ENCODE measurements at regions not wholly inside any gene's neighbourhood (a gene's known extent, or its start where the extent isn't known, plus 50 kb on each side); places are given as distances from the start of the nearest gene placed in this dataset.
"Not testable (repeated sequence)": the region's sequence is repeated elsewhere in the genome, so short reads cannot be mapped to it uniquely, and the experiment has no call there.

DNA sequence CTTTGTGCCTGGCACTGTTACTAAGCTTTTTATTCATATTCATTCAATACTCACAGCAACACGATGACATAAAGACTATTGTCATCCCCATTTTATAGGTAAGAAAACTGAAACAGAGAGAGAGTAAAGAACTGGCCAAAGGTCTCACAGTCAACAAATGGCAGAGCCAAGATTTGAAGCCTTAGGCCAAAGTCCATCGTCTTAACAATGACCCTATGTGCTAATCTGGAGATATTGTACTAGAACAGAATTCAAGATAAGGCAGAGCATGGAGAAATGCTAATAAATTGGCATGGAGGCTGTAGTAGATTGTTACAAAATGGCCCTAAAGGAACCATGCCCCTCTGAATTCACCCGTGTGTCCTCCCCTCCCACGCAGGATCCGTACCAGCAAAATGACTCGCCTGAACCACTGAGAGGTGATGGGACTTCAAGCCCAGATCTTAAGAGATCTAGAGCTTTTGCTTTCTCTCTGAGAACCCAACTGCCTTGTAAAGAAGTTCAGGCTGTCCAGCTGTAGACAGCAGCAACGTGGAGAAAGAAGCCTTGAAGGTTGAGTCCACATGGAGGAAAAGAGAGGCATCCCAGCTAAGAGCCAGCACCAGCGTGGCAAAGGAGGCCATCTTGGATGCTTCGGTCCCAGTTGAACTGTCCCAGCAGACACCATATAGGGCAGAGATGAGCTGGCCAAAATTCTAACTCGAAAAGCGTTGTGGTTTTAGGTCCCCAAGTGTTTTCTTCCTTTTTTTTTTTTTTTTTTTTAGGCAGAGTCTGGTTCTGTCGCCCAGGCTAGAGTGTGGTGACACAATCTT is 52.8 kb upstream of the RBM47 start:
- TF ChIP-seq GRHL2 (CRISPR knock-in tag; IDR thresholded peaks at IDR 0.05; ENCODE audit: insufficient replicate concordance, severe bottlenecking): no peak
- TF ChIP-seq, protein P1, sequence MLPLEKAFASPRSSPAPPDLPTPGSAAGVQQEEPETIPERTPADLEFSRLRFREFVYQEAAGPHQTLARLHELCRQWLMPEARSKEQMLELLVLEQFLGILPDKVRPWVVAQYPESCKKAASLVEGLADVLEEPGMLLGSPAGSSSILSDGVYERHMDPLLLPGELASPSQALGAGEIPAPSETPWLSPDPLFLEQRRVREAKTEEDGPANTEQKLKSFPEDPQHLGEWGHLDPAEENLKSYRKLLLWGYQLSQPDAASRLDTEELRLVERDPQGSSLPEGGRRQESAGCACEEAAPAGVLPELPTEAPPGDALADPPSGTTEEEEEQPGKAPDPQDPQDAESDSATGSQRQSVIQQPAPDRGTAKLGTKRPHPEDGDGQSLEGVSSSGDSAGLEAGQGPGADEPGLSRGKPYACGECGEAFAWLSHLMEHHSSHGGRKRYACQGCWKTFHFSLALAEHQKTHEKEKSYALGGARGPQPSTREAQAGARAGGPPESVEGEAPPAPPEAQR (CRISPR knock-in tag; IDR thresholded peaks at IDR 0.05): no peak
- TF ChIP-seq NR2C2 (CRISPR knock-in tag; IDR thresholded peaks at IDR 0.05): no peak
- TF ChIP-seq, protein P2, sequence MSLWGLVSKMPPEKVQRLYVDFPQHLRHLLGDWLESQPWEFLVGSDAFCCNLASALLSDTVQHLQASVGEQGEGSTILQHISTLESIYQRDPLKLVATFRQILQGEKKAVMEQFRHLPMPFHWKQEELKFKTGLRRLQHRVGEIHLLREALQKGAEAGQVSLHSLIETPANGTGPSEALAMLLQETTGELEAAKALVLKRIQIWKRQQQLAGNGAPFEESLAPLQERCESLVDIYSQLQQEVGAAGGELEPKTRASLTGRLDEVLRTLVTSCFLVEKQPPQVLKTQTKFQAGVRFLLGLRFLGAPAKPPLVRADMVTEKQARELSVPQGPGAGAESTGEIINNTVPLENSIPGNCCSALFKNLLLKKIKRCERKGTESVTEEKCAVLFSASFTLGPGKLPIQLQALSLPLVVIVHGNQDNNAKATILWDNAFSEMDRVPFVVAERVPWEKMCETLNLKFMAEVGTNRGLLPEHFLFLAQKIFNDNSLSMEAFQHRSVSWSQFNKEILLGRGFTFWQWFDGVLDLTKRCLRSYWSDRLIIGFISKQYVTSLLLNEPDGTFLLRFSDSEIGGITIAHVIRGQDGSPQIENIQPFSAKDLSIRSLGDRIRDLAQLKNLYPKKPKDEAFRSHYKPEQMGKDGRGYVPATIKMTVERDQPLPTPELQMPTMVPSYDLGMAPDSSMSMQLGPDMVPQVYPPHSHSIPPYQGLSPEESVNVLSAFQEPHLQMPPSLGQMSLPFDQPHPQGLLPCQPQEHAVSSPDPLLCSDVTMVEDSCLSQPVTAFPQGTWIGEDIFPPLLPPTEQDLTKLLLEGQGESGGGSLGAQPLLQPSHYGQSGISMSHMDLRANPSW (CRISPR knock-in tag; conservative IDR thresholded peaks at IDR 0.05; ENCODE audit: low read depth): no peak
- TF ChIP-seq, protein P3, sequence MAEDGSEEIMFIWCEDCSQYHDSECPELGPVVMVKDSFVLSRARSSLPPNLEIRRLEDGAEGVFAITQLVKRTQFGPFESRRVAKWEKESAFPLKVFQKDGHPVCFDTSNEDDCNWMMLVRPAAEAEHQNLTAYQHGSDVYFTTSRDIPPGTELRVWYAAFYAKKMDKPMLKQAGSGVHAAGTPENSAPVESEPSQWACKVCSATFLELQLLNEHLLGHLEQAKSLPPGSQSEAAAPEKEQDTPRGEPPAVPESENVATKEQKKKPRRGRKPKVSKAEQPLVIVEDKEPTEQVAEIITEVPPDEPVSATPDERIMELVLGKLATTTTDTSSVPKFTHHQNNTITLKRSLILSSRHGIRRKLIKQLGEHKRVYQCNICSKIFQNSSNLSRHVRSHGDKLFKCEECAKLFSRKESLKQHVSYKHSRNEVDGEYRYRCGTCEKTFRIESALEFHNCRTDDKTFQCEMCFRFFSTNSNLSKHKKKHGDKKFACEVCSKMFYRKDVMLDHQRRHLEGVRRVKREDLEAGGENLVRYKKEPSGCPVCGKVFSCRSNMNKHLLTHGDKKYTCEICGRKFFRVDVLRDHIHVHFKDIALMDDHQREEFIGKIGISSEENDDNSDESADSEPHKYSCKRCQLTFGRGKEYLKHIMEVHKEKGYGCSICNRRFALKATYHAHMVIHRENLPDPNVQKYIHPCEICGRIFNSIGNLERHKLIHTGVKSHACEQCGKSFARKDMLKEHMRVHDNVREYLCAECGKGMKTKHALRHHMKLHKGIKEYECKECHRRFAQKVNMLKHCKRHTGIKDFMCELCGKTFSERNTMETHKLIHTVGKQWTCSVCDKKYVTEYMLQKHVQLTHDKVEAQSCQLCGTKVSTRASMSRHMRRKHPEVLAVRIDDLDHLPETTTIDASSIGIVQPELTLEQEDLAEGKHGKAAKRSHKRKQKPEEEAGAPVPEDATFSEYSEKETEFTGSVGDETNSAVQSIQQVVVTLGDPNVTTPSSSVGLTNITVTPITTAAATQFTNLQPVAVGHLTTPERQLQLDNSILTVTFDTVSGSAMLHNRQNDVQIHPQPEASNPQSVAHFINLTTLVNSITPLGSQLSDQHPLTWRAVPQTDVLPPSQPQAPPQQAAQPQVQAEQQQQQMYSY (CRISPR knock-in tag; IDR thresholded peaks at IDR 0.05): no peak
- TF ChIP-seq, protein P4, sequence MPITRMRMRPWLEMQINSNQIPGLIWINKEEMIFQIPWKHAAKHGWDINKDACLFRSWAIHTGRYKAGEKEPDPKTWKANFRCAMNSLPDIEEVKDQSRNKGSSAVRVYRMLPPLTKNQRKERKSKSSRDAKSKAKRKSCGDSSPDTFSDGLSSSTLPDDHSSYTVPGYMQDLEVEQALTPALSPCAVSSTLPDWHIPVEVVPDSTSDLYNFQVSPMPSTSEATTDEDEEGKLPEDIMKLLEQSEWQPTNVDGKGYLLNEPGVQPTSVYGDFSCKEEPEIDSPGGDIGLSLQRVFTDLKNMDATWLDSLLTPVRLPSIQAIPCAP (CRISPR knock-in tag; IDR thresholded peaks at IDR 0.05): no peak
- TF ChIP-seq EMX1 (CRISPR knock-in tag; IDR thresholded peaks at IDR 0.05): no peak
- TF ChIP-seq CREB1 (CRISPR knock-in tag; IDR thresholded peaks at IDR 0.05): no peak
- no peak for TF ChIP-seq TCF7 (CRISPR knock-in tag; IDR thresholded peaks at IDR 0.05; ENCODE audit: low read depth)
- H3K4me1 Mint-ChIP-seq: peaks cover 16% of the 10 kb centered on the region
- ChIA-PET POLR2A (interaction anchor here (0.7 kb wide), 1 partner anchor 37 kb away, joined by 5 read pairs; no protein-coding TSS in a partner anchor), CTCF (interaction anchor here (1.2 kb wide), 1 partner anchor 10 kb away, joined by 4 read pairs; no protein-coding TSS in a partner anchor)
- H3K27ac Mint-ChIP-seq: no peak overlapping the region
- ATAC-seq: no peak
- no peaks in the 10 kb centered on the region for H3K27me3 Mint-ChIP-seq (ENCODE audit: low read depth)
- DNase-seq (ENCODE audit: low spot score): no peak
- H3K4me3 Mint-ChIP-seq: no peak overlapping the region
- H3K36me3 Mint-ChIP-seq: no peaks in the 10 kb centered on the region
- H3K9me3 Mint-ChIP-seq: no peaks in the 10 kb centered on the region

DNA sequence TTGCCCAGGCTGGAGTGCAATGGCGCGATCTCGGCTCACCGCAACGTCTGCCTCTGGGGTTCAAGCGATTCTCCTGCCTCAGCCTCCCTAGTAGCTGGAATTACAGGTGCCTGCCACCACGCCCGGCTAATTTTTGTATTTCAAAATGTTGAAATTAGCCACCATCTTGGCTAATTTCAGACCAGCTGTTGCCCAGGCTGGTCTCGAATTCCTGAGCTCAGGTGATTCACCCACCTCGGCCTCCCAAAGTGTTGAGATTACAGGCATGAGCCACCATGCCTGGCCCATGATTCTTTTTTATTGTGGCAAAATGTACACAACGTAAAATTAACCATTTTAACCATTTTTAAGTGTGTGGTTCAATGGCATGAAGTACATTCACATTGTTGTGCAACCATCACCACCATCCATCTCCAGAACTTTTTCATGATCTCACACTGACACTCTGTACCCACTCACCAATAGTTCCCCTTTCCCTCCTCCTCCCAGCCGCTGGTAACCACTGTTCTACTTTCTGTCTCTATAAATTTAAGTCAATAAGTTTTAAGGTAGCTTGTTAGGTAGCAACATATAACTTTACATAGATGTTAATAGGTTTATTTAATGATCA is 54.0 kb upstream of the RBM47 start:
- ATAC-seq; H3K27me3 Mint-ChIP-seq (ENCODE audit: low read depth); H3K36me3 Mint-ChIP-seq; H3K9me3 Mint-ChIP-seq; H3K4me3 Mint-ChIP-seq; DNase-seq (ENCODE audit: low spot score); H3K27ac Mint-ChIP-seq; CTCF ChIA-PET: not testable (repeated sequence)
- POLR2A ChIA-PET: interaction anchor here (0.7 kb wide), 1 partner anchor 39 kb away, joined by 5 read pairs; no protein-coding TSS in a partner anchor
- H3K4me1 Mint-ChIP-seq: peaks cover 11% of the 10 kb centered on the region

DNA sequence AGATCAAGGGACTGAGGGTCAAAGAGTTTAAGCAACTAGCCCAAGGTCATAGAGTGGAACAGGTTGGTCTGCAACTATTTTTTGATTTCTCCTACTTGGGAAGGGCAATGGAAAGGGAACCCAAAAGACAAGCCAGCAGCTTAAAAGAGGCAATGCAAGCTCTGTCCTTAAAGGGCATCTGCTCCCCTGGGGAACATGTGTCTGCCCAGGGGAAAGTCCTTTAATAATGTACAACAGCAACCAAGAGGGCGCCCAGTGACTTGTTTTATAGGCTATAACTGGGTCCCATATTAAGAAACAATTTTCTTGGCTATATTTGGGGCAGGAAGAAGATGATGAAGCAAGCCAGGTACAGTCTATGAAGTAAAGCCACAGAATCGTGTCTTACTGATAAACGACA is 54.7 kb upstream of the RBM47 start:
- DNase-seq (ENCODE audit: low spot score) (no peak), ATAC-seq (no peak)
- H3K9me3 Mint-ChIP-seq: no peaks in the 10 kb centered on the region
- H3K36me3 Mint-ChIP-seq: no peaks in the 10 kb centered on the region
- ChIA-PET POLR2A (no interaction called here), CTCF (no interaction called here)
- no peak for TF ChIP-seq EMX1 (CRISPR knock-in tag; IDR thresholded peaks at IDR 0.05)
- no peak for TF ChIP-seq KAT7 (CRISPR knock-in tag; IDR thresholded peaks at IDR 0.05; ENCODE audit: borderline replicate concordance)
- TF ChIP-seq GRHL2 (CRISPR knock-in tag; IDR thresholded peaks at IDR 0.05; ENCODE audit: insufficient replicate concordance, severe bottlenecking): no peak
- TF ChIP-seq FOXK1 (CRISPR knock-in tag; IDR thresholded peaks at IDR 0.05): no peak
- peaks cover 6% of the 10 kb centered on the region for H3K4me1 Mint-ChIP-seq
- no peaks in the 10 kb centered on the region for H3K27me3 Mint-ChIP-seq (ENCODE audit: low read depth)
- no peak overlapping the region for H3K4me3 Mint-ChIP-seq
- no peak overlapping the region for H3K27ac Mint-ChIP-seq

Data from WTC11 (cell line).